ENCODE measurements at regions not wholly inside any gene's neighbourhood (a gene's known extent, or its start where the extent isn't known, plus 50 kb on each side); places are given as distances from the start of the nearest gene placed in this dataset.
A peak's percentile ranks its signal among the peaks of the same experiment; 100 is the strongest.

- H3K79me2 ChIP-seq (ENCODE audit: control insufficient read depth, insufficient read depth, low read length): no peaks in the 10 kb centered on the region
- H3K27ac ChIP-seq (ENCODE audit: insufficient read depth, low read length): no peak overlapping the region
- H3K9me3 ChIP-seq (ENCODE audit: control insufficient read depth, insufficient read depth, low read depth, low read length): no peaks in the 10 kb centered on the region
- H3K27me3 ChIP-seq (ENCODE audit: control insufficient read depth, insufficient read depth, low read length): no peaks in the 10 kb centered on the region
- H3K36me3 ChIP-seq (ENCODE audit: control insufficient read depth, insufficient read depth, low read length): no peaks in the 10 kb centered on the region
- no peak overlapping the region for H3K4me3 ChIP-seq (replicated peaks in 1 of 4; ENCODE audit: control extremely low read depth in 1 of 4, insufficient read depth in 1 of 4, low read depth in 3 of 4, low read length in 4 of 4)
- H3K4me1 ChIP-seq (ENCODE audit: control insufficient read depth, extremely low read depth, insufficient read depth, low read length): peaks cover 9% of the 10 kb centered on the region
- DNase-seq (ENCODE audit: low read depth in 2 of 2): peak in 1 of 2 donors; percentile 76
- H4K20me1 ChIP-seq (ENCODE audit: control insufficient read depth, extremely low read depth, insufficient read depth, low read length): no peaks in the 10 kb centered on the region
- H3K9ac ChIP-seq (ENCODE audit: insufficient read depth, low read length): no peak overlapping the region
- H2AFZ ChIP-seq (ENCODE audit: low read length): no peak overlapping the region
- H3K4me2 ChIP-seq (ENCODE audit: extremely low read depth, insufficient read depth, low read length): no peak overlapping the region
- TF ChIP-seq EZH2 (IDR thresholded peaks at IDR 0.05; ENCODE audit: low read length, missing control alignments): no peak
- no peak for TF ChIP-seq CTCF (conservative IDR thresholded peaks at IDR 0.05 in 1 of 2, IDR thresholded peaks at IDR 0.05 in 1 of 2; ENCODE audit: low read depth in 1 of 2, low read length in 2 of 2)
Observed at GRCh38 chr18:68447286-68447685, 267.6 kb downstream of the TMX3 start.

- Histone ChIP-seq H3K27ac (ENCODE audit: insufficient read depth, low read length) (no peak overlapping the region), H3K9ac (ENCODE audit: insufficient read depth, low read length) (no peak overlapping the region), H3K36me3 (ENCODE audit: control insufficient read depth, insufficient read depth, low read length) (no peaks in the 10 kb centered on the region), H2AFZ (ENCODE audit: low read length) (no peak overlapping the region), H3K4me2 (ENCODE audit: extremely low read depth, insufficient read depth, low read length) (no peak overlapping the region), H3K4me1 (ENCODE audit: control insufficient read depth, extremely low read depth, insufficient read depth, low read length) (peaks cover 13% of the 10 kb centered on the region), H3K27me3 (ENCODE audit: control insufficient read depth, insufficient read depth, low read length) (no peaks in the 10 kb centered on the region), H3K4me3 (replicated peaks in 1 of 4; ENCODE audit: control extremely low read depth in 1 of 4, insufficient read depth in 1 of 4, low read depth in 3 of 4, low read length in 4 of 4) (no peak overlapping the region), H3K9me3 (ENCODE audit: control insufficient read depth, insufficient read depth, low read depth, low read length) (no peaks in the 10 kb centered on the region), H4K20me1 (ENCODE audit: control insufficient read depth, extremely low read depth, insufficient read depth, low read length) (no peaks in the 10 kb centered on the region), H3K79me2 (ENCODE audit: control insufficient read depth, insufficient read depth, low read length) (no peaks in the 10 kb centered on the region)
- TF ChIP-seq EZH2 (IDR thresholded peaks at IDR 0.05; ENCODE audit: low read length, missing control alignments) (no peak), CTCF (conservative IDR thresholded peaks at IDR 0.05 in 1 of 2, IDR thresholded peaks at IDR 0.05 in 1 of 2; ENCODE audit: low read depth in 1 of 2, low read length in 2 of 2) (no peak)
- DNase-seq (ENCODE audit: low read depth in 2 of 2): no peak
Observed at GRCh38 chr18:68445668-68446426, 269.1 kb downstream of the TMX3 start.

- Histone ChIP-seq H3K27ac (ENCODE audit: insufficient read depth, low read length) (no peak overlapping the region), H3K9ac (ENCODE audit: insufficient read depth, low read length) (no peak overlapping the region), H3K79me2 (ENCODE audit: control insufficient read depth, insufficient read depth, low read length) (no peaks in the 10 kb centered on the region), H3K9me3 (ENCODE audit: control insufficient read depth, insufficient read depth, low read depth, low read length) (no peaks in the 10 kb centered on the region), H2AFZ (ENCODE audit: low read length) (no peak overlapping the region), H4K20me1 (ENCODE audit: control insufficient read depth, extremely low read depth, insufficient read depth, low read length) (no peaks in the 10 kb centered on the region), H3K4me3 (replicated peaks in 1 of 4; ENCODE audit: control extremely low read depth in 1 of 4, insufficient read depth in 1 of 4, low read depth in 3 of 4, low read length in 4 of 4) (no peak overlapping the region), H3K4me1 (ENCODE audit: control insufficient read depth, extremely low read depth, insufficient read depth, low read length) (peaks cover 13% of the 10 kb centered on the region), H3K36me3 (ENCODE audit: control insufficient read depth, insufficient read depth, low read length) (no peaks in the 10 kb centered on the region), H3K27me3 (ENCODE audit: control insufficient read depth, insufficient read depth, low read length) (no peaks in the 10 kb centered on the region), H3K4me2 (ENCODE audit: extremely low read depth, insufficient read depth, low read length) (no peak overlapping the region)
- TF ChIP-seq EZH2 (IDR thresholded peaks at IDR 0.05; ENCODE audit: low read length, missing control alignments): no peak
- no peak for TF ChIP-seq CTCF (conservative IDR thresholded peaks at IDR 0.05 in 1 of 2, IDR thresholded peaks at IDR 0.05 in 1 of 2; ENCODE audit: low read depth in 1 of 2, low read length in 2 of 2)
- no peak for DNase-seq (ENCODE audit: low read depth in 2 of 2)
Observed at GRCh38 chr18:68445136-68445535, 269.8 kb downstream of the TMX3 start.
